Limb (tissue), 2 donors: ENCODE measurements at regions not wholly inside any gene's neighbourhood (a gene's known extent, or its start where the extent isn't known, plus 50 kb on each side); places are given as distances from the start of the nearest gene placed in this dataset.

Experiments used
- DNase-seq, 2 donors: peaks; one replicate each; pipeline ENCODE4 v3.0.0-alpha.2; 2016; ENCODE audit errors: extremely low spot score in 2 of 2

GRCh38 chr6:160899671-160900430 lies 91.7 kb upstream of the MAP3K4 start:
- DNase-seq: no peak

- DNase-seq: no peak
Measured at GRCh38 chr6:160911949-160912348, 79.6 kb upstream of the MAP3K4 start.

GRCh38 chr6:160912411-160912810 lies 79.2 kb upstream of the MAP3K4 start:
- DNase-seq: no peak

GRCh38 chr6:160917572-160917971 lies 74.0 kb upstream of the MAP3K4 start:
- DNase-seq: no peak

GRCh38 chr6:160919723-160920440 lies 71.7 kb upstream of the MAP3K4 start:
- no peak for DNase-seq

- no peak for DNase-seq
Measured at GRCh38 chr6:160921095-160921494, 70.5 kb upstream of the MAP3K4 start.

GRCh38 chr6:160926281-160927276 lies 65.0 kb upstream of the MAP3K4 start:
- no peak for DNase-seq

GRCh38 chr6:160927416-160927815 lies 64.2 kb upstream of the MAP3K4 start:
- no peak for DNase-seq

GRCh38 chr6:160929361-160929760 lies 62.2 kb upstream of the MAP3K4 start:
- DNase-seq: no peak

- DNase-seq: no peak
Measured at GRCh38 chr6:160929831-160930230, 61.7 kb upstream of the MAP3K4 start.

- peak; percentile 74 to 92 for DNase-seq
Measured at GRCh38 chr6:160930547-160931377, 60.8 kb upstream of the MAP3K4 start.

GRCh38 chr6:160931378-160932310 lies 59.9 kb upstream of the MAP3K4 start:
- DNase-seq: no peak

- DNase-seq: no peak
Measured at GRCh38 chr6:160933256-160933655, 58.3 kb upstream of the MAP3K4 start.

- no peak for DNase-seq
Measured at GRCh38 chr6:160934157-160934556, 57.4 kb upstream of the MAP3K4 start.

GRCh38 chr6:160940197-160940596 lies 51.4 kb upstream of the MAP3K4 start:
- DNase-seq: no peak
